Effector memory CD8-positive, alpha-beta T cell (primary cell): ENCODE measurements at regions not wholly inside any gene's neighbourhood (a gene's known extent, or its start where the extent isn't known, plus 50 kb on each side); places are given as distances from the start of the nearest gene placed in this dataset.

Source experiments
- ATAC-seq: fragments of 150-1000 bp; cut with Tn5 transposase; replicated peaks from 2 replicates; pipeline ENCODE4 v1.10.0; 2021; ENCODE audit warnings: mild to moderate bottlenecking, moderate library complexity
- DNase-seq, 3 experiments: peaks; one replicate each; pipeline ENCODE4 v3.0.0; 2021
- H3K27ac Mint-ChIP-seq, 2 donors: one replicate each; pipeline ENCODE4 v1.8.0; 2022; ENCODE audit warnings: mild to moderate bottlenecking in 2 of 2, mixed read lengths in 2 of 2, moderate library complexity in 2 of 2
- H3K27me3 Mint-ChIP-seq, 2 donors: one replicate each; pipeline ENCODE4 v1.8.0; 2022; ENCODE audit warnings: mixed read lengths in 2 of 2
- H3K36me3 Mint-ChIP-seq: one replicate; pipeline ENCODE4 v1.8.0; 2022; ENCODE audit warnings: mild to moderate bottlenecking, moderate library complexity, mixed read lengths; ENCODE audit not compliant: insufficient read depth
- H3K4me1 Mint-ChIP-seq, 2 donors: one replicate each; pipeline ENCODE4 v1.8.0; 2022; ENCODE audit warnings: low read depth in 2 of 2, mixed read lengths in 2 of 2
- H3K4me3 Mint-ChIP-seq, 2 donors: one replicate each; pipeline ENCODE4 v1.8.0; 2022; ENCODE audit warnings: mild to moderate bottlenecking in 2 of 2, mixed read lengths in 2 of 2, moderate library complexity in 2 of 2
- H3K9me3 Mint-ChIP-seq, 2 donors: one replicate each; pipeline ENCODE4 v1.8.0; 2022; ENCODE audit warnings: mixed read lengths in 2 of 2

DNA sequence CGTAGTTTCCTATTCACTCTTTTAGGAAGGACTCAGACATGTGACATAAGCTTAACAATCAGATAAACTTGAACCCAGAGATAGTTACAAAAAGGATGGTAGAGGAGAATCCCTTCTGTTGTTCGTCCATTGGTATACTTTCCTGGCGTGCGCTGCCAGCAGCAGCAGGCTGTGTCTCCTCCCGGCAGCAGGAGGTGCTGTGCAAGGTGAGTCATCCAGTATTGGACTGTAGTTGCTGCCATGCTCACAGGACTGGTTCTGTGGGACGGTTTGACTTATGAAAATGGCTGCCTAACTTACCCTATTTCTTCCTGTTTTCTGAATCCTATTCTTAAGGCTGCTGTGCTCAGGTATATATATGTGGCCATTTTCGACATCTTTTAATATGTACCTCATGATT is 253.4 kb upstream of the LRRC3B start:
- Mint-ChIP-seq H3K4me1 (no peaks in the 10 kb centered on the region), H3K27ac (no peak overlapping the region), H3K4me3 (no peak overlapping the region), H3K36me3 (no peaks in the 10 kb centered on the region), H3K9me3 (peaks cover 0 to 6% of the 10 kb centered on the region in 2 donors), H3K27me3 (no peaks in the 10 kb centered on the region)
- no peak for DNase-seq
- ATAC-seq = no peak

DNA sequence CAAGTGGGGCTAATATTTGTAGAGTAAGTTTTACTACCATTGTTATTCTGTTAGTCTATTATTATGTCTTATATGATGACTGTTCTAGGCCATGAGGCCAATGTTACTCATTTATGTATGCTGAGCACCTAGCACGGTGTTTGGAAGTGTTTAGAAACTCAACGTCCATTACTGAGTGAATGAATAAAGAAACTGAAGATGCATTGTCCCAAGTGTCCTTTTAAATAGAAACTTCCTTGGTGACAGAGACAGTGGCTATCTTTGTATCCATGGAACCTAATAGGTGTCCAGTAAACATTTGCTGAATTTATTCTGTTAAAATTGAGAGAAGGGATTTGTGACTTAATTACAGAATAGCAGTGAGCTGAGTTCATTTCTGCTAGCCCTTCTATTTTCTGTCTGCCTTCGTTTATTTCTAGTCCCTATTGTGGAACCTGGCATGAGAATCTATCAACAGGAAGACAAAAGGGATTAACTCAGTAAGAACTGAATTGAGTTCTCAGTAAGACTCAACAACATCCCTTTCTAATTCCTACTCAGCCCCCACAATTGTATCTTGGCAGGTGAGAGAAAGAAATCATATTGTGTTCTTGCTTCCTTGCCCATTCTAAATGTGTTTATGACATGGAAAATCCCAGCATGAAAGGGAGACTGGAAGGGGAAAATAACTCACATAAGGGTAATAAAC is 246.6 kb upstream of the LRRC3B start:
- H3K4me3 Mint-ChIP-seq = no peak overlapping the region
- H3K9me3 Mint-ChIP-seq = peaks cover 9 to 10% of the 10 kb centered on the region in 2 donors
- peaks cover 3% of the 10 kb centered on the region for H3K36me3 Mint-ChIP-seq
- ATAC-seq = no peak
- H3K27ac Mint-ChIP-seq = no peak overlapping the region
- no peak for DNase-seq
- H3K27me3 Mint-ChIP-seq = no peaks in the 10 kb centered on the region
- no peaks in the 10 kb centered on the region for H3K4me1 Mint-ChIP-seq

DNA sequence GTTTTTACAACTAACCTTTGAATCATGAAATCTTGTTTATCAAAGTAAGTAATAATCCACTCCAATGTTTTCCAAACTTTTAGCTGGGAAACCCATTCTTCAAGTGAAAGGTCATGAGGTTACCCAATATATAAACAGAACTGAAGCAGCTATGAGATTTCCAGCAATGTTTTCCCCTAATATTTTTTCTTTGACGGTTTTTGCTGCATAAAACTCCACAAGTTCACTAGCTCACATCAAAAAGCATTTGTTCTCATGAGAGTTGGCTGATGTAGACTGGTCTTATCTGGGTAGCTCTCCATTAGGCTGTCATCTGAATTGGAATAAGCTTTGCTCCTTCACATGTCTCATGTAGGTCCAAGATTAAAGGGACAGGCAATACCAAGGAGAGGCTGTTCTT is 241.2 kb upstream of the LRRC3B start:
- Mint-ChIP-seq H3K27me3 (no peaks in the 10 kb centered on the region), H3K4me3 (no peak overlapping the region), H3K9me3 (peaks cover 0 to 5% of the 10 kb centered on the region in 2 donors), H3K4me1 (no peaks in the 10 kb centered on the region), H3K27ac (no peak overlapping the region), H3K36me3 (no peaks in the 10 kb centered on the region)
- ATAC-seq = no peak
- DNase-seq = no peak

DNA sequence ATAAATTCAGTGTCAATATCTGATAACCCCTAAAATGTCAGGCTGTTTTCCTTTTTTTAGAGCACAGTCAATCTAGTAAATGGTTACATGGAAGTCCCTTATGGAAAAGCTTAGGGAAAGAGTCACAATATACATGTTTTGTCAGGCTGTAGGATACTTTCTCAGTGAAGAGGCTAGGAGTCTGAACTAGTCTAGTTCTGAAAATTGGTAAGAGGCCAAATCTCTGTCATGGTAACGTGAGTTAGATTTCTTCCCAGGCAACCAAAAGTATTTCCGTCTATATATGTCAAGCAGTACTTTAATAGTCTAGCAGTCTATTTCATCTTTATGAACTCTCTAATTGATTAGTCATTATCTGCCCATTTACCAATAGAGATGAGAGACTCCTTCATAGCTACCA is 215.9 kb upstream of the LRRC3B start:
- no peaks in the 10 kb centered on the region for H3K4me1 Mint-ChIP-seq
- DNase-seq (no peak), ATAC-seq (no peak)
- peaks cover 0 to 3% of the 10 kb centered on the region in 2 donors for H3K9me3 Mint-ChIP-seq
- H3K27me3 Mint-ChIP-seq = no peaks in the 10 kb centered on the region
- no peak overlapping the region for H3K27ac Mint-ChIP-seq
- H3K36me3 Mint-ChIP-seq = no peaks in the 10 kb centered on the region
- no peak overlapping the region for H3K4me3 Mint-ChIP-seq

DNA sequence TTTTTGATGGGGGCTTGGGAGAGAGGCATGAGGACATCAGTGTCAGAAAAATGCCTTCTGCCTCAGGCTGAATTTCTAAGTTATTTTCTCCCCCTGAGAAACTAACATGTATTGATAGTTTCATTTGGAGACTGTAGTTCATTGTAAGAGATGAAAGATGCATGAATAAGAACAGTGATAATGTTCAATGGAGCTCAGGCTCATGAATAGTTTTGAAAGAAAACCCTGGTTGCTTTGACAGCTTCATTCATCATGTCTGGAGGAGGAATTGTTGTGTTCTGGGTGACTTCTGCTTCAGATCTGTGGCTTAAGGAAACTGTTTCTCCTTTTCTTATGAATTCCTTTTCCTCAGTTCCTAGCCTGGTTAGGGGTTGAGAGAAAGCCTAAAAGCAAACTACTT is 204.0 kb upstream of the LRRC3B start:
- H3K4me1 Mint-ChIP-seq = no peaks in the 10 kb centered on the region
- ATAC-seq = no peak
- no peaks in the 10 kb centered on the region for H3K27me3 Mint-ChIP-seq
- no peak for DNase-seq
- H3K4me3 Mint-ChIP-seq = no peak overlapping the region
- no peak overlapping the region for H3K27ac Mint-ChIP-seq
- H3K36me3 Mint-ChIP-seq = no peaks in the 10 kb centered on the region
- H3K9me3 Mint-ChIP-seq = peaks cover 14% of the 10 kb centered on the region in 2 donors

DNA sequence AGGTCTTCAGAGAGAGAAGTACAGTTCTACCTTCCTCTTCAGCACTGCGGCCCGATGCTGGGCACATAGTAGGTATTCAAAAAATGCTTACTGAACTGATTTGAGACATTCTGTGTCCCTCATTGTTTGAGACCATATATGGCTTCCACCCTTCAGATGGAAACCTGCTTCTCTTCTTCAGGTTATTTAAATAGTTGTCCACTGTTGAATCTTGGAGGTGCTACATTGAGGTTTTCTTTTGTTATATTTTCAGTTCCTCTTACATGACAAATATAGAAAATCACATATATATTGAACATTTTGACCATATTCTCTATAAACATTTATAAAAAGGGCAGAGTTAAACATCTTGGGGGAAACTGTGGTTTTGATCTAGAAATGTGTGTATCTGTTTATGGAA is 200.2 kb upstream of the LRRC3B start:
- ATAC-seq (no peak), DNase-seq (no peak)
- Mint-ChIP-seq H3K27ac (no peak overlapping the region), H3K4me3 (no peak overlapping the region), H3K36me3 (no peaks in the 10 kb centered on the region), H3K4me1 (no peaks in the 10 kb centered on the region), H3K9me3 (peaks cover 0 to 7% of the 10 kb centered on the region in 2 donors), H3K27me3 (no peaks in the 10 kb centered on the region)

DNA sequence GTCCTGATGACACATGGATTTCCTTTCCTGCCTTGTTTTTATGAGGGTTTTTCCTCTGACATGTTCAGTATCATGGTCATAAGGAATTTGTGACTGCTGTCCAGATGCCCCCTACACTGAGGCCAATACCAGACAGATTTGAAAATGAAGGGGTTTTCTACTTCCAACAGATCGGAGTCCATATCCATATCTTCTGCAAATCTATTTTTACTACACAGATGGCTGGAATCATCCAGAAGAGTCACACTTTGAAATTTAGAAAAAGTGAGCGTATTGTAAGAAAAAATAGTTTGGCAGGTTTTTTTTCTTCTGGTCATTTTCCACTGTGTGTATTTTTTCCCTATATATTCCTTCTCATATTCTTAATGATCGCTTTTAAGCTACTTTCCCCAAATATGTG is 197.5 kb upstream of the LRRC3B start:
- Mint-ChIP-seq H3K4me3 (no peak overlapping the region), H3K27me3 (no peaks in the 10 kb centered on the region), H3K9me3 (peaks cover 0 to 9% of the 10 kb centered on the region in 2 donors), H3K27ac (no peak overlapping the region), H3K36me3 (no peaks in the 10 kb centered on the region), H3K4me1 (no peaks in the 10 kb centered on the region)
- ATAC-seq (no peak), DNase-seq (no peak)

DNA sequence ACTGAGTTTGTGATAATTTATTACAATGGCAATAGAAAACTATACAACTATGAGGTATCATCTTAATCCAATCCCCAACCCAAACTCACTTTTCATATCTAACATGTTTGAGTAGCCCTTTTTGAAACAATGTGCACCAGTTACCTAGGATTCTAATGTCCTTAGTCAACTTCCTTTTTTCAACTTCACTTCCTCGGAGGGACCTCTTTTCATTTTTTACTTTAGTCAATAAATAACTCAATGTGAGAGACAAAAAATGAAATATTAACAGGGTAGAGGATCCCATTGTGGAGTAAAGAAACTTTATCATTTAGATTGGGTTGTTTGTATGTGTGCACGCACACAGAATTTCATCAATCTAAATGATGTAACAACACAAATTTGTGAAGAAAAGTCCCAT is 193.6 kb upstream of the LRRC3B start:
- Mint-ChIP-seq H3K4me3 (no peak overlapping the region), H3K27me3 (no peaks in the 10 kb centered on the region), H3K36me3 (no peaks in the 10 kb centered on the region), H3K4me1 (no peaks in the 10 kb centered on the region), H3K27ac (no peak overlapping the region), H3K9me3 (peaks cover 0 to 2% of the 10 kb centered on the region in 2 donors)
- DNase-seq (no peak), ATAC-seq (no peak)

DNA sequence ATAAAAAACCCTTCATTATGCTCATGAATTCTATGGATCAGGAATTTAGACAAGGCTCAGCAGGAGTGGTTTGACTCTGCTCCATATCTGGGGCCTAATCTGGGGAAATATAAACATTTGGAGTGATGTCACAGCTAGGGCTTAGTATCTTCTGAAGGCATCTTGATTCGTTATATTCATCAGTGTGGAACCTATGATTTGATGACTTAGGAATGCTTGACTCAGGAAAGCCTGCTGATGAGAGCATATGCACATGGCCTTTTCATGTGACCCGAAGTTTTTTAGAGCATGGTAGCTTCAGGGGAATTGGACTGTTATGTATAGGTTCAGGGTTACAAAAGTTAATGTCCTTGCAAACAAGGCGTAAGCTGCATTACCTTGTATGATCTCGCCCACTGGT is 184.9 kb upstream of the LRRC3B start:
- H3K4me1 Mint-ChIP-seq = no peaks in the 10 kb centered on the region
- H3K27me3 Mint-ChIP-seq = no peaks in the 10 kb centered on the region
- H3K4me3 Mint-ChIP-seq = no peak overlapping the region
- H3K27ac Mint-ChIP-seq = no peak overlapping the region
- H3K36me3 Mint-ChIP-seq = no peaks in the 10 kb centered on the region
- ATAC-seq (no peak), DNase-seq (no peak)
- H3K9me3 Mint-ChIP-seq = peaks cover 4 to 7% of the 10 kb centered on the region in 2 donors

DNA sequence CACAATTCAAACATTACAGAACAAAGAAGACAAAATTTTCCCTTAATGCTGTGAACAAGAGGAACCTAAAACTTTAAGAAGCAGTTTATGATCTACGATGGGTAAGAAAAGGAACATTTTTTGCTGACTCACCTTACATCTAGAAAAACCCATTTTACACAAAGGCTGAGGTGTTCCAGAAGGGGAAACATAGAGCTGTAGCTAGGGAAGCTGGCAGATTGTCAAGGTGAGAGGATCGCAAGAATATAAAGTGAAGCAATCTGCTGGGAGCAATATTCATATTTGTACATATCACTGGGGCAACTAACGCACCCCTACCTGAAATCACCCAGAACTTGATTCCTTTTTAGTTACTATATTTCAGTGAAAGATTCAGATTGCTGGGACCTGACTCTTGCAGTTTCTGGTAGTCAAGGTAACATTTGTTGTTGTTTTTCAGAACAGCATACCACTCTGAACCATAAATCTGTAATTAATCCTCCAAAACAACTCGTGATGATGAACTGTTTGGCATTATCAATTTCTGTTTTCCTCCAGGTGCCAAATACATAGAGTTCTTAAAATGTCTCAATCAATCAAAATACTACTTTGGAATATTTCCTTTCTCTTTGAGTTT is 184.1 kb upstream of the LRRC3B start:
- ATAC-seq (no peak), DNase-seq (no peak)
- H3K4me1 Mint-ChIP-seq = no peaks in the 10 kb centered on the region
- no peak overlapping the region for H3K4me3 Mint-ChIP-seq
- no peaks in the 10 kb centered on the region for H3K36me3 Mint-ChIP-seq
- H3K27ac Mint-ChIP-seq = no peak overlapping the region
- H3K27me3 Mint-ChIP-seq = no peaks in the 10 kb centered on the region
- peaks cover 4 to 7% of the 10 kb centered on the region in 2 donors for H3K9me3 Mint-ChIP-seq

DNA sequence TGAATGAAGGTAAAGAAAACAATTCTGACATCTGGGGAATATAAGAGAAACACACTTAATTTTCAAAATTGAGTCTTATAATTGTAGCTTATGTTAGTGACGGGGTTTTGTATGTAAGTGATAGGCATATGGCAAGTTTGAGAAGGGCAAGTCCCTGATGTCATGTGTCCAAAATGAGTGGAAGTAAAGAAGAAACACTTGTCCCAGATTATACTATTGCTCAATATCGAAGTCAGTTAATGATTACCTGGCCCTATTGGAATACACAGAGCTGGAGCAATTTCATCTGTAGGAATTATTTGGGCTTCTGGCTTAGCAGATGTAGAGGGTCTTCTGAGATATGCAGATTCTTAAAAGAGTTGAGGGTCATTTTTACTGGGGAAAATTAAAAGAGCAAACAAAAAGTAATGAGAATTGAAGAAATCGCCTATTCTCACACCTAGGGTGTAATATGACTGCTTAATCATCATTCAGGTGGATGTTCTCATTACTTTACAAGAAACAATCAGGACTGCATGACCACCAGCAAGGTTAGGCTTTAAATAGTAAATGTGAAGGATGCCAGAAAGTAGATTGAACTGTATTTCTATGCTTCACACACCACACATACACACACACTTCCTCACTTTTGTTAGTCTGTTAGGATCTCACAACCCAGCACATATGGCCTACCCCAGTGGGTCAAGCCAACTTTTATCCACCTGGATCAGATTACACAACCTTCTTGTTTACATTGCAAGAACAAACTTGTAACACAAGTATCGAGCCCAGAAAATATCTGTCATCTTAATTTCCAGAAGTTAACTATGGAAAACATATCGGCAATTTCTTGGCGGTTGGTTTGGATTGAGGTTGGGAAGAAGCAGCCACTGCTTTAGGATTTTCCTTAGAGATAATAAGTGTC is 183.3 kb upstream of the LRRC3B start:
- H3K27me3 Mint-ChIP-seq = no peaks in the 10 kb centered on the region

DNA sequence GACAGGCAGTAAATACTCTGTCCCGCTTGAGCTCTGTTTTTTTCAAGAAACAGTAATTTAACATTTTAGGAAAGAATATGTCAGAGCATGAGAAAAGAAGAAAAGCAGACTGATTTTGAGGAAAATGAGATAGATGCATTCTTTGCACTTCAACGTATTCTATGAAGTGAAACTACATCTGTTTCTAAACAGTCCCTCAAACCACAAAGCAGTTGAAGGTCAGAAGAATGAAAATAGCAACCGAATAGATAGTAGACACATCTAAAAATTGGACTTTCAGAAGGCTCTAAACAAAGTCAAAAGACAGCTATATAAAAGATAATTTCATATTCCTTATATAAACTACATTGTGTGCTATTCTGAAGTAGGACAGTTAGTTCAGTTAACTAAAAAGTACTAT is 172.6 kb upstream of the LRRC3B start:
- no peak overlapping the region for H3K27ac Mint-ChIP-seq
- H3K4me3 Mint-ChIP-seq = no peak overlapping the region
- DNase-seq = no peak
- ATAC-seq = no peak
- peaks cover 8 to 10% of the 10 kb centered on the region in 2 donors for H3K9me3 Mint-ChIP-seq
- H3K27me3 Mint-ChIP-seq = no peaks in the 10 kb centered on the region
- no peaks in the 10 kb centered on the region for H3K4me1 Mint-ChIP-seq
- H3K36me3 Mint-ChIP-seq = peaks cover 3% of the 10 kb centered on the region

More for the DNA sequence above, 183.3 kb upstream of the LRRC3B start:
- peaks cover 4 to 7% of the 10 kb centered on the region in 2 donors for H3K9me3 Mint-ChIP-seq
- H3K27ac Mint-ChIP-seq = no peak overlapping the region
- ATAC-seq = no peak
- no peaks in the 10 kb centered on the region for H3K36me3 Mint-ChIP-seq
- H3K4me3 Mint-ChIP-seq = no peak overlapping the region
- DNase-seq = no peak
- H3K4me1 Mint-ChIP-seq = no peaks in the 10 kb centered on the region

DNA sequence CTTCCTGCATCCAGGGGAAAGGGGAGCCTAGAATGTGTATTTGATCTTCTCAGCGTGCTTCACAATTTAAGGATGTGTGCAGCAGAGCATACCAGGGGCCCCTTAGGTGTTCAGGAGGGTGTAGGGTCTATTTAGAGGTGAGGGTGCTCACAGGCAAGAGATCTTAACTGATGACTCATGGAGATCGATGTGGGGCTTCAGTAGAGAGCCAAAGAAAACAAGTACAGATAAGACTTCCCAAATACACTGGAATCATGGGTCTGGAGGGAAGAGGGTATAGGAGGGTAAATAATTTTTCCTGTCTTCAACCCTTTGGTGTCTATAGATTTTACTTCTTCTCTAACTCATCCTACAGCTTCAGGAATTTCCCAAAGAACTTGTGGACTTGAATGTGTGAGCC is 170.2 kb upstream of the LRRC3B start:
- Mint-ChIP-seq H3K27ac (no peak overlapping the region), H3K36me3 (peaks cover 3% of the 10 kb centered on the region), H3K9me3 (peaks cover 8 to 10% of the 10 kb centered on the region in 2 donors), H3K27me3 (no peaks in the 10 kb centered on the region), H3K4me1 (no peaks in the 10 kb centered on the region), H3K4me3 (no peak overlapping the region)
- ATAC-seq = no peak
- no peak for DNase-seq

DNA sequence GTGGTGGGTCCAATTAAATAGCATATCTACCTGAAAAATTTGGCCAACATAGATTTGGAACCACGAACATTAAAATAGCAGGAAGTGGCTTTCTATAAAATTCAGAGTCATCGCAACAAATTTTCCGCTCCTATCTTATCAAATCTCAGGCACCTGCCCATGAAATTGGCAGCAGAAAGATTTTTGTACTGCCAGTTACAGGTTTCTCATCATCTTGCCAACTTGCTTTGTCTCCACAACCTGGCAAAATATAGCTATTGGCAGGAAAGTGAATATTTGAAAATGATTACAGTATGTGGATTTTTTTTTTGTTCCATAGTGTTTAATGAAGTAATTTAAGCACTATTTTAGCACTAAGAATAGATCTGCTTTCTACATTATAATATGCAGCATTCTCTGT is 161.6 kb upstream of the LRRC3B start:
- H3K4me1 Mint-ChIP-seq = no peaks in the 10 kb centered on the region
- H3K4me3 Mint-ChIP-seq = no peak overlapping the region
- peaks cover 4 to 8% of the 10 kb centered on the region in 2 donors for H3K9me3 Mint-ChIP-seq
- ATAC-seq (no peak), DNase-seq (no peak)
- H3K27ac Mint-ChIP-seq = no peak overlapping the region
- no peaks in the 10 kb centered on the region for H3K27me3 Mint-ChIP-seq
- H3K36me3 Mint-ChIP-seq = no peaks in the 10 kb centered on the region
